Uterus (tissue), 3 donors: ENCODE measurements at regions not wholly inside any gene's neighbourhood (a gene's known extent, or its start where the extent isn't known, plus 50 kb on each side); places are given as distances from the start of the nearest gene placed in this dataset.

Experiments used
- DNase-seq, 2 donors: peaks; one replicate each; pipeline ENCODE4 v3.0.0-alpha.2; 2019 to 2020
- H3K27ac ChIP-seq, 2 donors: fragments of 200-600 bp; sonication (generic); 1 replicate in 1 of 2; 2 replicates in 1 of 2; pipeline ENCODE4 v1.5.1; 2016 to 2018
- H3K27me3 ChIP-seq, 2 donors: fragments of 200-600 bp; sonication (generic); one replicate each; pipeline ENCODE4 v1.5.1; 2018 to 2019; ENCODE audit warnings: control low read depth in 1 of 2
- H3K36me3 ChIP-seq, 2 donors: fragments of 200-600 bp; sonication (generic); one replicate each; pipeline ENCODE4 v1.5.1; 2019; ENCODE audit warnings: control low read depth in 1 of 2
- H3K4me1 ChIP-seq, 2 donors: fragments of 200-600 bp; sonication (generic); one replicate each; pipeline ENCODE4 v1.5.1; 2018 to 2019; ENCODE audit warnings: control low read depth in 1 of 2
- H3K4me3 ChIP-seq, 2 donors: fragments of 200-600 bp; sonication (generic); 1 replicate in 1 of 2; 2 replicates in 1 of 2; pipeline ENCODE4 v1.5.1; 2018 to 2019; ENCODE audit warnings: mild to moderate bottlenecking in 1 of 2
- H3K9me3 ChIP-seq, 2 donors: fragments of 200-600 bp; sonication (generic); one replicate each; pipeline ENCODE4 v1.5.1; 2019; ENCODE audit warnings: control low read depth in 1 of 2
- POLR2A ChIP-seq, 2 donors: fragments of 450-650 bp; IDR thresholded peaks; one replicate each; pipeline ENCODE4 v1.6.1; 2016; ENCODE audit warnings: antibody characterized with exemption in 2 of 2, mild to moderate bottlenecking in 1 of 2, moderate library complexity in 1 of 2
- intact Hi-C: fragments of 100-400 bp; cut with DNase I; formaldehyde crosslinking; loops from one replicate; pipeline ENCODE4 v1.15.1; 2023; ENCODE audit warnings: low total_unique reads
- TF ChIP-seq, protein P1 (sequence below), 4 experiments: fragments of 200-600 bp in 2 of 4; fragments of 450-650 bp in 2 of 4; sonication (generic) in 2 of 4; IDR thresholded peaks; one replicate each; pipeline ENCODE4 v1.5.1; 2016 to 2019; ENCODE audit warnings: antibody characterized with exemption in 4 of 4, mild to moderate bottlenecking in 2 of 4, moderate library complexity in 1 of 4
- donor health status: DM: yes; HTN: yes; CAD: no.

DNA sequence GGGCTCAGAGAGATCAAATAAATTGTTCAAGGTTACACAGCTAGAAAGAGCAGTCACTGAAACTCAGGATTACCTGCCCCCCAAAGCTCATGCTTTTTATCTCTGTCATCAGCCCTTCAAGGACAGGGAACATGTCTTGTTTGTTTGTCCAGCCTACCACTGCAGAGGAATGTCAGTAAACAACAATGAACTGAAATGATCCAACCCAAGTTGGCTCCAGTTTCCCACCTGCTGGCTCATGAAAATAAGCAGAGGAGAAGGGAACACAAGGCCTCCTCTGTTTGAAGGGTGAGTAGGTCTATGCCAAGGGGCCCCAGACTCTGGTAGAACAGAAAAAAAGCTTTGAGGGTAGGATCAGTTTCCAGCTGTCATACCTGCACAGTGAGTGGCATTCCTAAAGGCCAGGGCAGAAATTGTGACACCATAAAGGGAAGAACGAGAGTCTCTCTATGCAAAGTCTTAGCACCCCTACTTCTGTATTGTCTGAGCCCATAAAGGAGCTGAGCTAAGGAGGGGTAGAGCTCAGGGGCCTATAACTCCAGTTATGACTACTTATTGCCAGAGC is 115.2 kb downstream of the TRIM36 start:
- H3K36me3 ChIP-seq, result no peaks in the 10 kb centered on the region
- intact Hi-C loops, result no loop called here
- H3K4me1 ChIP-seq, result no peaks in the 10 kb centered on the region
- TF ChIP-seq POLR2A (IDR thresholded peaks at IDR 0.05), result no peak
- TF ChIP-seq, protein P1, sequence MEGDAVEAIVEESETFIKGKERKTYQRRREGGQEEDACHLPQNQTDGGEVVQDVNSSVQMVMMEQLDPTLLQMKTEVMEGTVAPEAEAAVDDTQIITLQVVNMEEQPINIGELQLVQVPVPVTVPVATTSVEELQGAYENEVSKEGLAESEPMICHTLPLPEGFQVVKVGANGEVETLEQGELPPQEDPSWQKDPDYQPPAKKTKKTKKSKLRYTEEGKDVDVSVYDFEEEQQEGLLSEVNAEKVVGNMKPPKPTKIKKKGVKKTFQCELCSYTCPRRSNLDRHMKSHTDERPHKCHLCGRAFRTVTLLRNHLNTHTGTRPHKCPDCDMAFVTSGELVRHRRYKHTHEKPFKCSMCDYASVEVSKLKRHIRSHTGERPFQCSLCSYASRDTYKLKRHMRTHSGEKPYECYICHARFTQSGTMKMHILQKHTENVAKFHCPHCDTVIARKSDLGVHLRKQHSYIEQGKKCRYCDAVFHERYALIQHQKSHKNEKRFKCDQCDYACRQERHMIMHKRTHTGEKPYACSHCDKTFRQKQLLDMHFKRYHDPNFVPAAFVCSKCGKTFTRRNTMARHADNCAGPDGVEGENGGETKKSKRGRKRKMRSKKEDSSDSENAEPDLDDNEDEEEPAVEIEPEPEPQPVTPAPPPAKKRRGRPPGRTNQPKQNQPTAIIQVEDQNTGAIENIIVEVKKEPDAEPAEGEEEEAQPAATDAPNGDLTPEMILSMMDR (IDR thresholded peaks at IDR 0.05), result no peak
- no peak for DNase-seq
- no peaks in the 10 kb centered on the region for H3K27me3 ChIP-seq
- H3K9me3 ChIP-seq, result no peaks in the 10 kb centered on the region
- no peak overlapping the region for H3K4me3 ChIP-seq
- H3K27ac ChIP-seq, result no peak overlapping the region

DNA sequence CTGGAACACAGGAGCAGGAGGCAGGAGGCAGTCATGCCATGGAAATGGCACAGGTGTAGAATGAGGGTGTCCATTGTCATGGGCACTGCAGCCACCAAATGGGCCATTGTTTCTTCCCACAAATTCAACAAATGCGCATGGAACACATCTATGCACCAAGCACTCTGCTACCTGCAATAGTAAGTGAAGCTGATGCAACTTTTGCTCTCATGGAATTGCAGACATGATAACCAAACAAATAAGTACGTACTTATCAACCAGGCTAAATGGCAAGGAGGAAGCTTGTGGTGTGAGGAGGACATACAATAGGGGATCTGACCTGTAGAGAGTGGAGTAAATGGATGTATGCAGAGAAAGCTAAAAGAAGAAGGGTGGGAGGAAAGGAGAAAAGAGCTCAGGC is 116.8 kb downstream of the TRIM36 start:
- Histone ChIP-seq H3K9me3 (no peaks in the 10 kb centered on the region), H3K4me1 (no peaks in the 10 kb centered on the region), H3K4me3 (no peak overlapping the region), H3K36me3 (no peaks in the 10 kb centered on the region), H3K27ac (no peak overlapping the region), H3K27me3 (no peaks in the 10 kb centered on the region)
- TF ChIP-seq POLR2A (IDR thresholded peaks at IDR 0.05), result no peak
- TF ChIP-seq, protein P1 (IDR thresholded peaks at IDR 0.05), result no peak
- intact Hi-C loops, result no loop called here
- no peak for DNase-seq

DNA sequence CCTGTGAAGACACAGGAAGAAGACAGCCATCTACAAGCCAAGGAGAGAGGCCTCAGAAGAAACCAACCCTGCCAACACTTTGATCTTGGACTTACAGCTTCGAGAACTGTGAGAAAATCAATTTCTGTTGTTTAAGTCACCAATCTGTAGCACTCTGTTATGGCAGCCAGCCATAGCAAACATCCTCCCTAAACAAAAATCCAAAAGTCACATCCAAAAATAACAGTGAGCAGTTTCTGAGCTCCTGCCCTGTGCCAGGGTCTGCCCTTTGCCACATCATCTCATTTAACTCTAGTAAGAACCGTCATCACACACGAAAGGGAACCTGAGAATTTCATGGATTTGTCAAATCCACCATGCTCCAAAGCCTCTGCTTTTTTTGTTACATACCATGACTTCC is 118.8 kb downstream of the TRIM36 start:
- no peak for TF ChIP-seq POLR2A (IDR thresholded peaks at IDR 0.05)
- Histone ChIP-seq H3K4me1 (no peaks in the 10 kb centered on the region), H3K36me3 (no peaks in the 10 kb centered on the region), H3K9me3 (no peaks in the 10 kb centered on the region), H3K4me3 (no peak overlapping the region), H3K27me3 (no peaks in the 10 kb centered on the region), H3K27ac (no peak overlapping the region)
- intact Hi-C loops, result no loop called here
- DNase-seq, result no peak

DNA sequence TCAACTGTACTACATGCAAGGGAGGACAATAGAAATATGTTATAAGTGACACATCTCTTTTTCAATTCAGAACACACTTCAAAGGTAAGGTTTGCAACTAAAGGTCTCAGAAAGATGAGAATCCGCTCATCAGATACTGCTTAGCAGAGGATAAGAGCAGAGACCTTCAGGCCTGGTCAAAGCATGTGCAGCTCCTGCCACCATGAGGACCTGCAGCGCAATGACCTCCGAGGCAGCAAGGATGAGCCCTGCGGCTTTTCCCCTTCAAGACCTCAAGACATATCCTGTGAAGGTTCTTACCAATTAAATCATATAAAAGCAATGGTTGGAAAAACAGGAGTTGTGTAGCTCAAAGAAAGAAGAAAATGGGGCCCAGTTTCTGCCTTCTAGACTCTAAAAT is 135.8 kb downstream of the TRIM36 start:
- H3K4me1 ChIP-seq, result no peaks in the 10 kb centered on the region
- TF ChIP-seq, protein P1 (IDR thresholded peaks at IDR 0.05), result no peak
- no peak for TF ChIP-seq POLR2A (IDR thresholded peaks at IDR 0.05)
- DNase-seq, result no peak
- no peaks in the 10 kb centered on the region for H3K27me3 ChIP-seq
- no peaks in the 10 kb centered on the region for H3K36me3 ChIP-seq
- no peak overlapping the region for H3K27ac ChIP-seq
- no peak overlapping the region for H3K4me3 ChIP-seq
- no peaks in the 10 kb centered on the region for H3K9me3 ChIP-seq
- intact Hi-C loops, result no loop called here

DNA sequence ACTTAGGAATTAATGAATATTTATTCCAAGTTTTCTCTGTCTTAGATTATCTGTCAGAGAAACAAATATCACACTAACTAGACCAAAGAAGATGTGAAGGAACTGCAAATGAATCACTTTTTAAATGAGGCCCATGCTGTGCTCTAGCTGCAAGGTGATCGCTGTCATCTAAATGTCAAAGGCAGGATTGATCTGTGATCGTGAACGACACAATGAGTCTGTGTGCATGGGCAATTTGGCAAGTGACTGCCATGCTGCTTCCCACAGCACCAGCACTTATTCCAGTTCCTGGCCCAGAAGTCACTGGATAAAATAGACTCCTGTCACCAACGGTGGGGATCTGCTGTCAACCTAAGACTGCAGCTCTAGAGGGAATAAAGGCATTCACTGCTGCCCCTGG is 141.2 kb downstream of the TRIM36 start:
- intact Hi-C loops, result no loop called here
- no peaks in the 10 kb centered on the region for H3K9me3 ChIP-seq
- H3K27ac ChIP-seq, result no peak overlapping the region
- TF ChIP-seq, protein P1 (IDR thresholded peaks at IDR 0.05), result no peak
- no peak for TF ChIP-seq POLR2A (IDR thresholded peaks at IDR 0.05)
- no peaks in the 10 kb centered on the region for H3K4me1 ChIP-seq
- no peaks in the 10 kb centered on the region for H3K36me3 ChIP-seq
- no peak for DNase-seq
- no peaks in the 10 kb centered on the region for H3K27me3 ChIP-seq
- H3K4me3 ChIP-seq, result no peak overlapping the region

DNA sequence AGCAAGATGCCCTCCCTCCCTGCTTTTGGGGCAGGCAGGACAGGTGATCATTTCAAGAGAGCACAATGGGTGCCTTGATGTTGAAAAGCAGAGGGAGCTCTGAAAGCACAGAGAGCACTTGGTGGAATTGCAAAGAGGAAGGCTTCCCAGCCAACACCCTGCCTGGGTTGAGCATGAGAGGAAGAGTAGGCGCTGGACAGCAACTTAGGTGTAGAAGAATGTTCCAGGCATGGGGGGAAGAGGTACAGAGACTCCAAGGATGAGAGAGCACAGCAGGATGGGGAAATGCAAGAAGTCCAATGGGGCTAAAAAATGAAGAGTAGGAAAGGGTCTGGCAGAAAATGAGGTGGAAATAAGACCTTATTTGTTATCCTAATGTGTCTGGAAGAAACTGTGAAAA is 144.8 kb downstream of the TRIM36 start:
- intact Hi-C loops, result no loop called here
- Histone ChIP-seq H3K27me3 (no peaks in the 10 kb centered on the region), H3K4me1 (no peaks in the 10 kb centered on the region), H3K4me3 (no peak overlapping the region), H3K27ac (no peak overlapping the region), H3K36me3 (no peaks in the 10 kb centered on the region), H3K9me3 (no peaks in the 10 kb centered on the region)
- TF ChIP-seq POLR2A (IDR thresholded peaks at IDR 0.05), result no peak
- TF ChIP-seq, protein P1 (IDR thresholded peaks at IDR 0.05), result no peak
- DNase-seq, result no peak
